T-helper 1 cell treated with Interleukin-12 subunit alpha and Interleukin-12 subunit beta and Interleukin-4 antibody, amounts not matched to agents 30 ng/mL and 1 ng/mL, for 36 hours (primary cell): ENCODE measurements at regions not wholly inside any gene's neighbourhood (a gene's known extent, or its start where the extent isn't known, plus 50 kb on each side); places are given as distances from the start of the nearest gene placed in this dataset.
"Not testable (repeated sequence)": the region's sequence is repeated elsewhere in the genome, so short reads cannot be mapped to it uniquely, and the experiment has no call there.

Source experiments
- intact Hi-C: fragments of 100-400 bp; cut with micrococcal nuclease; formaldehyde crosslinking; loops from one replicate; pipeline ENCODE4 v1.15.1; 2024

GRCh38 chr7:23931633-23932032 is 221.6 kb downstream of the STK31 start:
- intact Hi-C loops, result no loop called here

GRCh38 chr7:23938215-23938614 is 228.2 kb downstream of the STK31 start:
- intact Hi-C loops, result no loop called here

GRCh38 chr7:23938937-23939552 is 229.0 kb downstream of the STK31 start:
- intact Hi-C loops, result no loop called here

GRCh38 chr7:23939747-23940146 is 229.7 kb downstream of the STK31 start:
- intact Hi-C loops, result not testable (repeated sequence)

- intact Hi-C loops, result no loop called here
Observed at GRCh38 chr7:23941551-23941950, 231.5 kb downstream of the STK31 start.

- intact Hi-C loops, result no loop called here
Observed at GRCh38 chr7:23942032-23942431, 232.0 kb downstream of the STK31 start.

- intact Hi-C loops, result no loop called here
Observed at GRCh38 chr7:23944131-23944530, 234.1 kb downstream of the STK31 start.

- intact Hi-C loops, result no loop called here
Observed at GRCh38 chr7:23945472-23945871, 235.5 kb downstream of the STK31 start.

GRCh38 chr7:23955145-23955544 is 245.1 kb downstream of the STK31 start:
- intact Hi-C loops, result no loop called here

GRCh38 chr7:23955600-23956149 is 245.7 kb downstream of the STK31 start:
- intact Hi-C loops, result no loop called here

- intact Hi-C loops, result no loop called here
Observed at GRCh38 chr7:23956772-23957576, 247.0 kb downstream of the STK31 start.

- intact Hi-C loops, result no loop called here
Observed at GRCh38 chr7:23959821-23960220, 249.8 kb downstream of the STK31 start.

- intact Hi-C loops, result no loop called here
Observed at GRCh38 chr7:23960361-23960760, 250.3 kb downstream of the STK31 start.

- intact Hi-C loops, result no loop called here
Observed at GRCh38 chr7:23963461-23964165, 253.6 kb downstream of the STK31 start.

- intact Hi-C loops, result no loop called here
Observed at GRCh38 chr7:23964715-23965114, 254.7 kb downstream of the STK31 start.

- intact Hi-C loops, result no loop called here
Observed at GRCh38 chr7:23965296-23965695, 255.3 kb downstream of the STK31 start.

- intact Hi-C loops, result no loop called here
Observed at GRCh38 chr7:23966941-23967340, 256.9 kb downstream of the STK31 start.

- intact Hi-C loops, result no loop called here
Observed at GRCh38 chr7:23967949-23968599, 258.1 kb downstream of the STK31 start.

GRCh38 chr7:23968791-23969190 is 258.8 kb downstream of the STK31 start:
- intact Hi-C loops, result no loop called here

GRCh38 chr7:23969443-23969842 is 259.4 kb downstream of the STK31 start:
- intact Hi-C loops, result no loop called here

GRCh38 chr7:23970193-23970592 is 260.2 kb downstream of the STK31 start:
- intact Hi-C loops, result no loop called here

- intact Hi-C loops, result no loop called here
Observed at GRCh38 chr7:23971031-23971430, 261.0 kb downstream of the STK31 start.
